Fibroblast of pulmonary artery (primary cell): ENCODE measurements at regions not wholly inside any gene's neighbourhood (a gene's known extent, or its start where the extent isn't known, plus 50 kb on each side); places are given as distances from the start of the nearest gene placed in this dataset.

ENCODE experiments used
- DNase-seq: peaks from one replicate; pipeline ENCODE4 v3.0.0-alpha.2; 2010; ENCODE audit warnings: low read depth
- H3K4me3 ChIP-seq: replicated peaks from 2 replicates; pipeline ENCODE4 v1.5.1; 2011; ENCODE audit warnings: low read depth, mild to moderate bottlenecking, control low read depth, low read length, moderate library complexity
- CTCF ChIP-seq: IDR thresholded peaks from 2 replicates; pipeline ENCODE4 v1.5.1; 2011; ENCODE audit warnings: mild to moderate bottlenecking, control low read depth, low read length, inconsistent platforms; ENCODE audit errors: missing control alignments

- no peak for TF ChIP-seq CTCF
- no peak overlapping the region for H3K4me3 ChIP-seq
- no peak for DNase-seq
Observed at GRCh38 chr7:79964463-79964862, 170.2 kb upstream of the GNAI1 start.

- no peak for TF ChIP-seq CTCF
- no peak for DNase-seq
- no peak overlapping the region for H3K4me3 ChIP-seq
Observed at GRCh38 chr7:79953130-79953529, 181.5 kb upstream of the GNAI1 start.

- H3K4me3 ChIP-seq = no peak overlapping the region
- TF ChIP-seq CTCF = no peak
- no peak for DNase-seq
Observed at GRCh38 chr7:79952399-79952798, 182.2 kb upstream of the GNAI1 start.

GRCh38 chr7:79951415-79951814, 183.2 kb upstream of the GNAI1 start:
- no peak for DNase-seq
- H3K4me3 ChIP-seq = no peak overlapping the region
- no peak for TF ChIP-seq CTCF

GRCh38 chr7:79949778-79950177, 184.9 kb upstream of the GNAI1 start:
- no peak for TF ChIP-seq CTCF
- H3K4me3 ChIP-seq = no peak overlapping the region
- no peak for DNase-seq

GRCh38 chr7:79936281-79936983, 198.2 kb upstream of the GNAI1 start:
- no peak overlapping the region for H3K4me3 ChIP-seq
- no peak for TF ChIP-seq CTCF
- DNase-seq = peak; percentile 71

GRCh38 chr7:79934727-79935126, 199.9 kb upstream of the GNAI1 start:
- no peak for DNase-seq
- no peak overlapping the region for H3K4me3 ChIP-seq
- TF ChIP-seq CTCF = no peak
